ENCODE measurements at regions not wholly inside any gene's neighbourhood (a gene's known extent, or its start where the extent isn't known, plus 50 kb on each side); places are given as distances from the start of the nearest gene placed in this dataset.

- 81 to 100% methylated on average over 1 to 5 of the region's 5 CpGs for WGBS, 2 experiments (ENCODE audit: extremely low coverage in 1 of 2, insufficient coverage in 1 of 2, insufficient read length in 1 of 2, insufficient replicate concordance in 2 of 2, low coverage in 1 of 2, low lambda C conversion rate in 2 of 2, missing lambda C conversion rate in 1 of 2)
- CTCF ChIA-PET (ENCODE audit: partially characterized antibody): interaction anchor here (1.0 kb wide), 1 partner anchor 85 kb away, joined by 4 read pairs; no protein-coding TSS in a partner anchor
- H3K9ac ChIP-seq (replicated peaks in 1 of 4; ENCODE audit: extremely low read depth in 1 of 4, low read depth in 3 of 4, low read length in 3 of 4): no peak overlapping the region
- TF ChIP-seq EGR1 (IDR thresholded peaks at IDR 0.05; ENCODE audit: borderline replicate concordance, low read depth, low read length) (no peak), EZH2 (IDR thresholded peaks at IDR 0.05; ENCODE audit: low read depth, low read length, severe bottlenecking) (no peak), TBP (IDR thresholded peaks at IDR 0.05; ENCODE audit: low read depth, low read length) (no peak), NRF1 (IDR thresholded peaks at IDR 0.05; ENCODE audit: low read depth, low read length) (no peak), ZNF274 (IDR thresholded peaks at IDR 0.05; ENCODE audit: borderline replicate concordance, extremely low read depth, low read length) (no peak), CTBP2 (IDR thresholded peaks at IDR 0.05; ENCODE audit: borderline replicate concordance, insufficient read depth, insufficient read length, low read length) (no peak), USF2 (IDR thresholded peaks at IDR 0.05; ENCODE audit: low read length) (no peak), RBBP5 (IDR thresholded peaks at IDR 0.05; ENCODE audit: borderline replicate concordance, low read depth, low read length) (no peak), SIRT6 (IDR thresholded peaks at IDR 0.05; ENCODE audit: low read length) (no peak), SP4 (IDR thresholded peaks at IDR 0.05; ENCODE audit: low read length) (no peak), JUND (IDR thresholded peaks at IDR 0.05; ENCODE audit: low read length) (no peak), TAF7 (optimal IDR thresholded peaks at IDR 0.05; ENCODE audit: borderline replicate concordance, low read depth, low read length) (no peak), TEAD4 (IDR thresholded peaks at IDR 0.05; ENCODE audit: low read depth, low read length) (no peak), SP2 (IDR thresholded peaks at IDR 0.05; ENCODE audit: low read length) (no peak)
Measured at GRCh38 chr13:110965038-110965754, 50.3 kb upstream of the ANKRD10 start.

More at GRCh38 chr13:110965038-110965754, 50.3 kb upstream of the ANKRD10 start:
- Histone ChIP-seq H3K27ac (ENCODE audit: low read depth, low read length) (no peak overlapping the region), H2BK20ac (ENCODE audit: low read length) (no peak overlapping the region), H3K79me2 (ENCODE audit: control insufficient read depth in 1 of 2, insufficient read depth in 2 of 2, low read length in 2 of 2) (no peaks in the 10 kb centered on the region), H3K23ac (ENCODE audit: insufficient read length) (no peak overlapping the region), H2BK12ac (ENCODE audit: low read depth, low read length) (no peak overlapping the region), H3K4me1 (replicated peaks in 1 of 4; ENCODE audit: control insufficient read depth in 3 of 4, insufficient read depth in 4 of 4, low read length in 3 of 4) (no peaks in the 10 kb centered on the region), H2BK15ac (ENCODE audit: low read length) (no peak overlapping the region), H3K23me2 (ENCODE audit: low read depth, low read length) (no peaks in the 10 kb centered on the region), H4K5ac (ENCODE audit: insufficient read length, low read depth, low read length) (no peak overlapping the region), H3K18ac (ENCODE audit: extremely low read depth, low read length) (no peak overlapping the region), H3K4me3 (ENCODE audit: extremely low read depth in 1 of 4, insufficient read depth in 2 of 4, low read depth in 3 of 4, low read length in 4 of 4) (no peak overlapping the region), H2BK5ac (ENCODE audit: low read depth, low read length) (no peak overlapping the region), H2AK5ac (ENCODE audit: low read depth, low read length) (no peak overlapping the region), H3K36me3 (ENCODE audit: control insufficient read depth in 2 of 4, insufficient read depth in 4 of 4, low read length in 3 of 4) (no peaks in the 10 kb centered on the region), H2BK120ac (replicated peaks; ENCODE audit: low read depth, low read length) (no peak overlapping the region), H3K4me2 (ENCODE audit: insufficient read depth in 1 of 2, low read depth in 2 of 2, low read length in 2 of 2) (no peak overlapping the region), H3K56ac (replicated peaks; ENCODE audit: insufficient read length, low read depth, low read length) (no peak overlapping the region), H3K4ac (replicated peaks; ENCODE audit: insufficient read length, low read depth, low read length) (no peak overlapping the region), H3K14ac (ENCODE audit: insufficient read length) (no peak overlapping the region), H3K27me3 (replicated peaks in 1 of 4; ENCODE audit: control insufficient read depth in 3 of 4, extremely low read depth in 1 of 4, insufficient read depth in 3 of 4, low read length in 3 of 4) (no peaks in the 10 kb centered on the region), H4K20me1 (replicated peaks in 1 of 2; ENCODE audit: control insufficient read depth in 1 of 2, insufficient read depth in 2 of 2, low read length in 2 of 2) (no peaks in the 10 kb centered on the region), H4K8ac (ENCODE audit: extremely low read depth, insufficient read depth, low read length) (no peak overlapping the region), H2AFZ (ENCODE audit: low read length) (no peak overlapping the region), H3K79me1 (ENCODE audit: low read depth, low read length) (no peaks in the 10 kb centered on the region), H4K91ac (replicated peaks; ENCODE audit: insufficient read length, low read length) (no peak overlapping the region), H3K9me3 (ENCODE audit: insufficient read depth in 2 of 2, low read depth in 1 of 2, low read length in 1 of 2) (peaks cover 32 to 35% of the 10 kb centered on the region in 2 experiments)
- POLR2A ChIA-PET (ENCODE audit: partially characterized antibody): no interaction called here
- DNase-seq (ENCODE audit: low read depth in 1 of 2, low spot score in 2 of 2) (no peak), FAIRE-seq (no peak)

All from H1 (cell line).